ENCODE measurements at regions not wholly inside any gene's neighbourhood (a gene's known extent, or its start where the extent isn't known, plus 50 kb on each side); places are given as distances from the start of the nearest gene placed in this dataset.

DNA sequence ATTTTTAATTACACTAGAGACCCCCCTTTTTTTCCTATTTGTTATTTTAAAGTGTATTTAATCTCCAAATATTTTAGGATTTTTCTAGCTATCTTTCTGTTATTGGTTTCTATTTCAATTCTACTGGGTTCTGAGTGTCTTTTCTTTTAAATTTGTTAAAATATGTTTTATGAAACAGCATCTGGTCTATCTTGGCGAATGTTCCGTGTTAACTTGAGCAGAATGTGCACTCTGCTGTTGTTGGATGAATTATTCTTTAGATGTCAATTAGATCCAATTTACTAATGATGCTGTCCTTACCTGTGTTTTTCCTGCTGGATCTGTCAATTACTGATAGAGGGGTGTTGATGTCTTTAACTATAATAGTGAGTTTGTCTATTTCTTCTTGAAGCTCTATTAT lies 462.0 kb upstream of the CNTN3 start:
- intact Hi-C loops (cut with DNase I): no loop called here
- H3K27me3 ChIP-seq: no peaks in the 10 kb centered on the region
- 89% methylated on average over 2 of the region's 2 CpGs for WGBS
- H3K36me3 ChIP-seq: no peaks in the 10 kb centered on the region
- no peak overlapping the region for H3K4me3 ChIP-seq
- peaks cover 0 to 8% (median 0%) of the 10 kb centered on the region in 4 donors for H3K9me3 ChIP-seq
- H3K4me1 ChIP-seq: no peaks in the 10 kb centered on the region
- no peak for TF ChIP-seq EP300 (IDR thresholded peaks at IDR 0.05)
- DNase-seq (ENCODE audit: extremely low spot score): no peak
- no peak overlapping the region for H3K27ac ChIP-seq (replicated peaks in 1 of 4)

DNA sequence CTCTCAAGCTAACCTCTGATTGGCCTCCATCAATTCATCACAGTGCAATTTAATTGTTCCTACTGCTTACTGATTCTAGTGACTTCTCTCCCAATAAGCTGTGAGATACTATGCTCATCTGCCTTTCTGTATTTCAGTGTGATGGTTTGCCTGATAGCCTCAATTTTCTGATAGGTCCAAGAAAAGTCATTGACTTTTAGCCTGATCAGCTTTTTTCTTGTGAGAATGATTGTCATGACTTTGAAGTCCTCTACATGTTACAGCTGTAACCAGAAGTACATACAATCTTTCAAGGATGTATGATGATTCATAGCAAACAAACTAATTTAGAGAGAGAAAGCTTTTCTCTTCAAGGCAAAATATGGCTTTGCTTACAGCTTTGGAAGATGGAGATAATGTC lies 463.8 kb upstream of the CNTN3 start:
- TF ChIP-seq POLR2A (IDR thresholded peaks at IDR 0.05; ENCODE audit: low read depth): no peak
- no peak for TF ChIP-seq POLR2AphosphoS5 (IDR thresholded peaks at IDR 0.05)
- TF ChIP-seq EP300 (IDR thresholded peaks at IDR 0.05): no peak
- TF ChIP-seq, protein P1, sequence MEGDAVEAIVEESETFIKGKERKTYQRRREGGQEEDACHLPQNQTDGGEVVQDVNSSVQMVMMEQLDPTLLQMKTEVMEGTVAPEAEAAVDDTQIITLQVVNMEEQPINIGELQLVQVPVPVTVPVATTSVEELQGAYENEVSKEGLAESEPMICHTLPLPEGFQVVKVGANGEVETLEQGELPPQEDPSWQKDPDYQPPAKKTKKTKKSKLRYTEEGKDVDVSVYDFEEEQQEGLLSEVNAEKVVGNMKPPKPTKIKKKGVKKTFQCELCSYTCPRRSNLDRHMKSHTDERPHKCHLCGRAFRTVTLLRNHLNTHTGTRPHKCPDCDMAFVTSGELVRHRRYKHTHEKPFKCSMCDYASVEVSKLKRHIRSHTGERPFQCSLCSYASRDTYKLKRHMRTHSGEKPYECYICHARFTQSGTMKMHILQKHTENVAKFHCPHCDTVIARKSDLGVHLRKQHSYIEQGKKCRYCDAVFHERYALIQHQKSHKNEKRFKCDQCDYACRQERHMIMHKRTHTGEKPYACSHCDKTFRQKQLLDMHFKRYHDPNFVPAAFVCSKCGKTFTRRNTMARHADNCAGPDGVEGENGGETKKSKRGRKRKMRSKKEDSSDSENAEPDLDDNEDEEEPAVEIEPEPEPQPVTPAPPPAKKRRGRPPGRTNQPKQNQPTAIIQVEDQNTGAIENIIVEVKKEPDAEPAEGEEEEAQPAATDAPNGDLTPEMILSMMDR (IDR thresholded peaks at IDR 0.05): no peak
- H3K4me1 ChIP-seq: no peaks in the 10 kb centered on the region
- H3K27ac ChIP-seq (replicated peaks in 1 of 4): no peak overlapping the region
- DNase-seq (ENCODE audit: extremely low spot score): no peak
- intact Hi-C loops (cut with DNase I): no loop called here
- peaks cover 0 to 8% (median 0%) of the 10 kb centered on the region in 4 donors for H3K9me3 ChIP-seq
- no peak overlapping the region for H3K4me3 ChIP-seq
- no peaks in the 10 kb centered on the region for H3K36me3 ChIP-seq
- H3K27me3 ChIP-seq: no peaks in the 10 kb centered on the region

DNA sequence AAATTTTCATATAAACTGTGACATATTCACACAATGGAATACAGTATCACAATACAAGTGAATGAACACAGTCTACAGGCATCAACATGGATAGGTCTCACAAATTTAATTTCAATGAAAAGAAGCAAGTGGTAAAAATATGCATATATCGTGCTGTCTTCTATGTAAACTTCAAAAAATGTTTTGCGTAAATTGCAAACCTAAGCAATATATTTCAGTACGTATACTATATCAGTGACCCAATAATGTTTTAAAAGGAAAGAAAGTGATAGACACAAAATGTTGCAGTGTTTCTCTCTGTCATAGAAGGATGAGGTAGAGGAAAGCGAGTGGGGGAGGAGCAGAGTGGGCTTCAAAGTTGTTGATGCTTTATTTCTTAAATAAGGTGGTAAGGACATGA lies 468.4 kb upstream of the CNTN3 start:
- WGBS: 92% methylated on average over 4 of the region's 4 CpGs
- DNase-seq (ENCODE audit: extremely low spot score): no peak
- Histone ChIP-seq H3K4me1 (no peaks in the 10 kb centered on the region), H3K9me3 (peaks cover 0 to 5% (median 0%) of the 10 kb centered on the region in 4 donors), H3K27me3 (no peaks in the 10 kb centered on the region), H3K36me3 (no peaks in the 10 kb centered on the region), H3K27ac (replicated peaks in 1 of 4) (no peak overlapping the region), H3K4me3 (no peak overlapping the region)
- no peak for TF ChIP-seq POLR2A (IDR thresholded peaks at IDR 0.05; ENCODE audit: low read depth)
- TF ChIP-seq EP300 (IDR thresholded peaks at IDR 0.05): no peak
- TF ChIP-seq, protein P1 (IDR thresholded peaks at IDR 0.05): no peak
- TF ChIP-seq POLR2AphosphoS5 (IDR thresholded peaks at IDR 0.05): no peak
- intact Hi-C loops (cut with DNase I): no loop called here

DNA sequence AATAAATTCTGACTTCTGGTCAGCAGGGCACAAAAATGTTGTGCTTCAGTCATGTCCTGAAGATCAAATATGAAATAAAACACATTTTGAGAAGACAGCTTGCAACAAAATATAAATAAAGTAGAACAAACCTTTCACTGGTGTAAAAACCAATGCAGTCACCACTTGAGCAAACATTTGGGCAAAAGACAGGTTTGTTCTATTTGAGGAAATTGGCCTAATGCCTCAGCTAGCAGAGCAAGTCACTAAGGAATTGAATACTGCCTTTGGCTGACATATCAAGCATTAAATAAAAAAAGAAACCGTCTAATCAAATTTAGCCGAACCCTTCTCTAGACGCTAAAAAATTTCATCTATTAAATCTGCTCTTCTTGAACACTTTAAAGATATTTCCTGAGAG lies 475.4 kb upstream of the CNTN3 start:
- 70% methylated on average over 3 of the region's 3 CpGs for WGBS
- intact Hi-C loops (cut with DNase I): no loop called here
- no peaks in the 10 kb centered on the region for H3K4me1 ChIP-seq

DNA sequence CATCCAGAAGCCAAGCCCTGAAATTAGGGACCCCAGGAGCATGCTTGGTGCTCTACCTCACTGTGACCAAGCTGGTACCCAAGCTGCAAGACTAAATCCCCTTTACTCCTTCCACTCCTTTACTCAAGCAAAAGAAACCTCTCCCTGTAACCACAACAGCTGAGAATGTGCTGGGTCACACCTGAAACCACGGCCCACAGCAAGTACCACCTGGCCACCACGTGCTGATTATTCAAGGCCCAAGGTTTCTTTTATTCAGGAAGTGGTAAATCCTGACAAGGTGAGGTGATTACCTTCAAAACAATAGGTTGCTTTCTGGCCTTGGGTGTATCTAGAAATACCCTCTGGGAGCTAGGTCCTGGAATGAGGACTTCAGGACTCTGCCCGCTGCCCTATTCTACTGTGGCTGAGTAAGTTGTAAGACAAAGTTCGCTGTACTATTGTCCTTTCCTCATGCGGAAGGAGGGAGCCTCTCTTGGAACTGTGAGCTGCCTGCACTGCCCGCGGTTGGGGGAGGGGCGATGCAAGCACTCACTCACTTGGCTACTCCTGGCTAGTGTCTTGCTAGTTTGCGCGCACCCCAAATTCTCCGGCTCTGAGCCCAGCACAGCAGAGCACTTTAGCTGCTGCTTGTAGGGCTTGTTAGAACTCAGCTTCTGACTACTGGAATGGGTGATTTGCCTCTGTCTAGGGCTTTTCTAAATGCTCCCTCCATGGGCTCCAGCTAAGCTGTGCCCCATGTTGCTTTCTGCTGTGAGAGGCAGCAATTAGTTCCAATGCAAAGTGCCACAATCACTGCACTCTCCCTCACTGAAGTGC lies 487.1 kb upstream of the CNTN3 start:
- no peak for DNase-seq (ENCODE audit: extremely low spot score)
- H3K36me3 ChIP-seq: no peaks in the 10 kb centered on the region
- no peaks in the 10 kb centered on the region for H3K4me1 ChIP-seq
- intact Hi-C loops (cut with DNase I): no loop called here
- no peak overlapping the region for H3K27ac ChIP-seq (replicated peaks in 1 of 4)
- TF ChIP-seq EP300 (IDR thresholded peaks at IDR 0.05) (no peak), POLR2A (IDR thresholded peaks at IDR 0.05; ENCODE audit: low read depth) (no peak), POLR2AphosphoS5 (IDR thresholded peaks at IDR 0.05) (no peak)
- TF ChIP-seq, protein P1 (IDR thresholded peaks at IDR 0.05): no peak
- H3K9me3 ChIP-seq: peaks cover 0 to 6% (median 0%) of the 10 kb centered on the region in 4 donors
- no peaks in the 10 kb centered on the region for H3K27me3 ChIP-seq
- H3K4me3 ChIP-seq: no peak overlapping the region
- 56% methylated on average over 7 of the region's 11 CpGs for WGBS

More for the DNA sequence above, 475.4 kb upstream of the CNTN3 start:
- no peak overlapping the region for H3K27ac ChIP-seq (replicated peaks in 1 of 4)
- no peaks in the 10 kb centered on the region for H3K9me3 ChIP-seq
- no peak overlapping the region for H3K4me3 ChIP-seq
- DNase-seq (ENCODE audit: extremely low spot score): no peak
- H3K36me3 ChIP-seq: no peaks in the 10 kb centered on the region
- TF ChIP-seq, protein P1 (IDR thresholded peaks at IDR 0.05): no peak
- TF ChIP-seq EP300 (IDR thresholded peaks at IDR 0.05): no peak
- TF ChIP-seq POLR2AphosphoS5 (IDR thresholded peaks at IDR 0.05): no peak
- no peak for TF ChIP-seq POLR2A (IDR thresholded peaks at IDR 0.05; ENCODE audit: low read depth)
- no peaks in the 10 kb centered on the region for H3K27me3 ChIP-seq

All from esophagus muscularis mucosa (tissue), 4 donors.